ENCODE measurements at regions not wholly inside any gene's neighbourhood (a gene's known extent, or its start where the extent isn't known, plus 50 kb on each side); places are given as distances from the start of the nearest gene placed in this dataset.

DNA sequence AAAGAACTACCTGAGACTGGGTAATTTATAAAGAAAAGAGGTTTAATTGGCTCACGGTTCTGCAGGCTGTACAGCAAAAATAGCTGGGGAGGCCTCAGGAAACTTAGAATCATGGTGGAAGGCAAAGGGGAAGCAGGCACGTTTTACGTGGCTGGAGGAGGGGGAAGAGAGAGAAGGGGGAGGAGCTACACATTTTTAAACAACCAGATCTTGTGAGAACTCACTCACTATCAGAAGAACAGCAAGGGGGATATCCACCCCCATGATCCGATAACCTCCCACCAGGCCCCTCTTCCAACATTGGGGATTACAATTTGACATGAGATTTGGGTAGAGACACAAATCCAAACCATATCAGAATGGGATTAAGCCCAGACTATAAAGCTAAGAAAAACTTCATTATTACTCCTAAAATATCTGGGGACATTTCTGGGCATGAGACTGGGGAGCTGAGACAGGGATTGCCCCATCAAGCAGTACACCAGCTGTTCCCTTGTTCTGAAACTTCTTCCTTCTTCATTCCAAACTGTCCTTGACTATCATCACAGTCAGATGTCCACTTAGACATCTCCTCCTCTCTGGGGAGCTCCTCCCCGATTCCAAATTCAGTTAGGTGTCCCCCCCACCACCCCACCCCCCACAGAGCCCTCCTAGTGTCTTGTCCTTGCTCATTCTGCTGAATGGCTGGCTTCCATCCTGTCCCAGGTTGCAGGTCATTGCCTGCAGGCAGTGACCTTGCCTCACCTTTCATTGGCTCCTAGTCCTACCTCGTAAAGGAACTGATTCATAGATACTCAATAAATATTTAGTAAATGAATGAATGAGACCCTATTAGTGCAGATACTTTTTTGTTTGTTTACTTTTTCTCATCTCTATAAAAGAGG, 132.6 kb downstream of the EVX1 start:
- in situ Hi-C loops (cut with HindIII; ENCODE audit: low pct_unique_long_range_greater_than_20kb, low sequenced_read_pairs), result no loop called here
- no peak for TF ChIP-seq JUND (IDR thresholded peaks at IDR 0.05; ENCODE audit: low read depth)
- DNase-seq (ENCODE audit: low read depth in 1 of 2, low spot score in 1 of 2), result no peak

DNA sequence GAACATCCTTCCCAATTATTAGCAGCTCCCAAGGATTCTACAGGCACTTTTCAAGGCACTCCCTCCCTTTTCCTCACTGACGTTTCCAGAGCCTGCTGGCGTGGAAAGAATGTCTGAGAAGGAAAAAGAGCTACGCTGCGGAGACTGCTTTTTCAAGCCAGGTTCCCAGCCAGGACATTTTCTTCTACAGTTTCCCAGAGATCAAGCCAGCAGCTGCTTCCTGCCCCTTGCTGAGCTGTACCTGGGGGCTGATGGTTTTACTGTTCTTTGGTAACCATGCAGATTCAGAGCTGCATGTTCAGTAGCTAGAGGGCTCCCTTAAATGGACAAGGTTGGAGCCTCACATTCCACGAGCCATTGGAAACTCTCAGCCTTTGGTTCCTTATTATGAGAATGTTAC, 133.4 kb downstream of the EVX1 start:
- no peak for TF ChIP-seq JUND (IDR thresholded peaks at IDR 0.05; ENCODE audit: low read depth)
- DNase-seq (ENCODE audit: low read depth in 1 of 2, low spot score in 1 of 2), result no peak
- in situ Hi-C loops (cut with HindIII; ENCODE audit: low pct_unique_long_range_greater_than_20kb, low sequenced_read_pairs), result no loop called here

DNA sequence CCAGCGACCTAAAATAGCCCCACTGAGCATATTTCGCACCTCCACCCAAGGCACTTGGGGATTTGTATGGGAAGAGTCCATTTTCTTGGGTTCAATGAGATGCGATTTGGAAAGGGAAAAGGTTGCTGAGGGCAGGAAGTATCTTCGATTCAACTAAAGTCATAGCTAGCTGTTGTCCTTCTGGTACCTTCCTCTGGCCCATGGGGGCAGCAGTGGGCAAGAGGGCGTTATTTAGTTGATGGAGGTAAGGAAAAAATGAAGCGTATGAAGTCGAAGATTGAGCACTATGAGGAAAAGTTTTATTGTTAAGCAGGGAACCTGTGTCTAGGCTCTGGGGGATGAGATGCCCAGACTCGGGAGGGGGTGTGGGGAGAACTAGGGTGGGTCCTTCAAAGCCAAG, 135.4 kb downstream of the EVX1 start:
- DNase-seq (ENCODE audit: low read depth in 1 of 2, low spot score in 1 of 2), result no peak
- no peak for TF ChIP-seq JUND (IDR thresholded peaks at IDR 0.05; ENCODE audit: low read depth)
- in situ Hi-C loops (cut with HindIII; ENCODE audit: low pct_unique_long_range_greater_than_20kb, low sequenced_read_pairs), result no loop called here

DNA sequence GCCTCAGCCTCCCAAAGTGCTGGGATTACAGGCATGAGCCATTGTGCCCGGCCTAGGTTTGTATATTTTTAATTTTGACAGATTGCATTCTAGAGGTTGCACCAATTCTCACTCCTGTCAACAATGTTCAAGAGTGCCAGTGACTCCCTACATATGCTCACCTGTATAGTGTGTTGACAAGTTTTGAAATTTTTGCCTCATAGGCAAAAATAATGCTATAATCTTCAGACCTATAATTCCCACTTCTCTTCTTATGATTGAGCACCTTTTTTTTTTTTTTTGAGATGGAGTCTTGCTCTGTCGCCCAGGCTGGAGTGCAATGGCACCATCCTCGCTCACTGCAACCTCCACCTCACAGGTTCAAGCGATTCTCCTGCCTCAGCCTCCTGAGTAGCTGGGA, 139.7 kb downstream of the EVX1 start:
- no peak for TF ChIP-seq JUND (IDR thresholded peaks at IDR 0.05; ENCODE audit: low read depth)
- in situ Hi-C loops (cut with HindIII; ENCODE audit: low pct_unique_long_range_greater_than_20kb, low sequenced_read_pairs), result no loop called here
- DNase-seq (ENCODE audit: low read depth in 1 of 2, low spot score in 1 of 2), result no peak

DNA sequence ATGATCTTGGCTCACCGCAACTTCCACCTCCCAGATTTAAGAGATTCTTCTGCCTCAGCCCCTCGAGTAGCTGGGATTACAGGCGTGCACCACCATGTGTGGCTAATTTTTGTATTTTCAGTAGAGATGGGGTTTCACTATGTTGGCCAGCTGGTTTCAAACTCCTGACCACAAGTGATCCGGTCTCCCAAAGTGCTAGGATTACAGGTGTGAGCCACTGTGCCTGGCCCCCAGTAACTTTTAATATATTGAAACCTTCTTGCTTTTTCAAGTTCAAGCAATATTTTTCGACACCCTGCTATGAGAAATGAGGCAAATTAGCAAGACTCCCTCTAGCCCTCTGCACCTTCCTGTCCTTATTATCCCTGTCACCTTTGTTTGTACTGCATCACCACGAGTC, 144.0 kb downstream of the EVX1 start:
- in situ Hi-C loops (cut with HindIII; ENCODE audit: low pct_unique_long_range_greater_than_20kb, low sequenced_read_pairs), result no loop called here

DNA sequence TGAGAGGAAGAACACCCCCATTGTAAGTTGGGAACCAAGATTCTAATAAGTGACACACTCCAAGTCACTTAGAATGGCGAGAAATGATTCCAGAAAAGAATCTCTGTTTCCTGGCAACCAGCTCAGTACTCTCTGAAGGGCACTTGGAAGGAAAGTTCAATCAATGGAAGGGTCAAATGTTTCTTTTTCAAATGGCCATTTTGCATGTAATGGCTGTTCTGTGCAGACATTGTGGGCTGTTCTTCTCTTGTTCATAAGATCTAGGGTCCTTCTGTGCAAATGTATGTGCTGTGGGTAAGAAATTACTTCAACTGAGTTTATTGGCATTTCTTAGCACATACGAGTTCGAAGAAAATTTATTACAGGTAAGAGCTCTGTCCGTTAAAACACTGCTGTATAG, 145.3 kb downstream of the EVX1 start:
- in situ Hi-C loops (cut with HindIII; ENCODE audit: low pct_unique_long_range_greater_than_20kb, low sequenced_read_pairs), result no loop called here
- no peak for TF ChIP-seq JUND (IDR thresholded peaks at IDR 0.05; ENCODE audit: low read depth)
- DNase-seq (ENCODE audit: low read depth in 1 of 2, low spot score in 1 of 2), result no peak

More for the DNA sequence above, 144.0 kb downstream of the EVX1 start:
- DNase-seq (ENCODE audit: low read depth in 1 of 2, low spot score in 1 of 2), result no peak
- no peak for TF ChIP-seq JUND (IDR thresholded peaks at IDR 0.05; ENCODE audit: low read depth)

DNA sequence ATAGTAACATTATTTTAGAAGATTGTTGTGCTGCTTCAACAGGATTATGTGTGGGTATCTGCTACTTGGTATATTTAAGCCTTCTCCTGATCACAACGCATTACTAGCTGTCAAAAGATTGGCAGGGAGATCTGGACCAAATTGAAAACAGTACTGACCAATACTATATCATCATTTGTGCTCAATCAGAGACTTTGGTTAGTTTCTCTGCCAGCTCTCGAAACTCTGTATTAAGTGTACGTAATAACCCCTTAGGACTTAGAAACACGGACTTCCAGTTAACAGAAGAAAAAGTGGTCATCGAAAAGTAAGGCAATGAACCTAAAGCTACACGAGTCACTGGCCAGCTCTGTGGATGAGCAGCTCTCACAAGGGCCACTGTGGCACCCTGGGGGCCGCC, 146.0 kb downstream of the EVX1 start:
- in situ Hi-C loops (cut with HindIII; ENCODE audit: low pct_unique_long_range_greater_than_20kb, low sequenced_read_pairs), result no loop called here
- DNase-seq (ENCODE audit: low read depth in 1 of 2, low spot score in 1 of 2), result no peak
- TF ChIP-seq JUND (IDR thresholded peaks at IDR 0.05; ENCODE audit: low read depth), result no peak

DNA sequence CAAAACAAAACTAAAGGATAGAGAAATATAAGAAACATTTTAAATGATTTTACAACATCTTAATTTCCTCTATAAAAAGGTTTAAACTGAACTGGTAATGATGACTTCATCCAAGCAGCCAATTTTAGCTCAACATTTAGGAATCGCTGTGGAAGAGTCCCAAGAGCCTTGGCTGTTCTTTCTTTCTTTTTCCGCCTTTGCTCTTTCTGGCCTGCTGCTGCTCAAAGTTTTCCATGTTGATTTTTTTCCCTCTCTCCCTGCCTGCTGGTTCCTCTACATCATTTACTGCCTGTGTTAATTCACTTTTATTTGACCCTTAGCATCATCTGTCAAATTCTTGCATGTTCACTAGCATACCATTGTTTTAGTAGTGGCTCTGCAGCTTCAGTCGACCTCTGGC, 146.9 kb downstream of the EVX1 start:
- TF ChIP-seq JUND (IDR thresholded peaks at IDR 0.05; ENCODE audit: low read depth), result no peak
- in situ Hi-C loops (cut with HindIII; ENCODE audit: low pct_unique_long_range_greater_than_20kb, low sequenced_read_pairs), result no loop called here
- DNase-seq (ENCODE audit: low read depth in 1 of 2, low spot score in 1 of 2), result no peak

DNA sequence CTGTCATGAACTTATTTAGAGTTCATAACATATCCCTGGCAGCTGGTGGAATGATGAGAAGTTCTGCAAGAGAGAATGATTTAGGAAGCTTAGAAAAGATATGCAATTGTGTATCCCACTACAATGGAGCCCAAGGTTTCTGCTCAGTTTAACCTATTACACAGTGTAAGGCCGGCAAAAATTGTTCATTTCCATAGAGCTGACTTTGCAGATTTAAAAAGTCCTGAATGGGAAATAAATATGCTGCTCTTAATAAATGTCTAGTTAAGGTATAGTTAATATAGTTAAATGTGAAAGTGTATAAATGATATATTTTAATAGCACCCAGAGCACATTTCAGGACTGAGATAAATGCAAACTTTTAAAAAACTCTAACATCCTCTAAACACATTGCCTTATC, 149.9 kb downstream of the EVX1 start:
- no peak for TF ChIP-seq JUND (IDR thresholded peaks at IDR 0.05; ENCODE audit: low read depth)
- DNase-seq (ENCODE audit: low read depth in 1 of 2, low spot score in 1 of 2), result no peak
- in situ Hi-C loops (cut with HindIII; ENCODE audit: low pct_unique_long_range_greater_than_20kb, low sequenced_read_pairs), result no loop called here

DNA sequence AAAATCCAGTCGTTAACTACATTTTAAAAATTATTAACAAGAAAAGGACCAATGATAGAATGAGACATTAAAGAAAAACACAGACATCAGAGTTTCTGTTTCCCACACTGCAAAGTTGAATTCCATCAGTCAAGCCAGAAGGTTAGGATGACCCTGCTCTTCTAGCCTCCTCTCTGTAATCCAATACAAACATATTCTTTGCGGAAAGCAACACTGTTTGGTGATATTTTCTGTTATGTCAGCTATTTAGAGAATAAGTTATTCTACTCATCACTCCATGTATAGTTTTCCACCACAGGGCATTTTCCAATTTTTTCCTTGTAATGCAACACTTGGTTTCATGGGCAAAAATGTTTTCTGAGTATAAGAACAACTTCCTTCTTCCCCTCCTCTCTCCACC, 152.3 kb downstream of the EVX1 start:
- DNase-seq (ENCODE audit: low read depth in 1 of 2, low spot score in 1 of 2), result peak in 1 of 2 experiments; percentile 51
- in situ Hi-C loops (cut with HindIII; ENCODE audit: low pct_unique_long_range_greater_than_20kb, low sequenced_read_pairs), result no loop called here
- no peak for TF ChIP-seq JUND (IDR thresholded peaks at IDR 0.05; ENCODE audit: low read depth)

DNA sequence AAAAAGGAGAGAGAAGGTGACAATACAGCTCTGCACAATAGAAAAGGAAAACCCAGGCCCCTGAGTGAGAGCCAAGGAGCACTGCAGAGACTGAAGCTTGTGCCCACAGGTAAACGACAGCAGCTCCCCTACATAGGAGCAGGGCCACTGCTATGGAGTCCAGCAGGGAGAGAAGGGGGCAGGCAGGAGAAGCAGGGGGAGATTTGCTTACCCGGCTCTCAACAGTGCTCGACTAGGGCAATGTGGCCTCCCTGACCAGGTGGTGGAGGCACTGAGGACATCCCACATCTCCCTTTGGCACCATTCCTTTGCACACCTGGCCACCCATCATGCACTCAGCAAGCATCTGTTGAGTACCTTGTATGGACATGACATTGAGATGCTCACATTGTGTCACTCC, 153.0 kb downstream of the EVX1 start:
- in situ Hi-C loops (cut with HindIII; ENCODE audit: low pct_unique_long_range_greater_than_20kb, low sequenced_read_pairs), result no loop called here
- TF ChIP-seq JUND (IDR thresholded peaks at IDR 0.05; ENCODE audit: low read depth), result no peak
- DNase-seq (ENCODE audit: low read depth in 1 of 2, low spot score in 1 of 2), result no peak

DNA sequence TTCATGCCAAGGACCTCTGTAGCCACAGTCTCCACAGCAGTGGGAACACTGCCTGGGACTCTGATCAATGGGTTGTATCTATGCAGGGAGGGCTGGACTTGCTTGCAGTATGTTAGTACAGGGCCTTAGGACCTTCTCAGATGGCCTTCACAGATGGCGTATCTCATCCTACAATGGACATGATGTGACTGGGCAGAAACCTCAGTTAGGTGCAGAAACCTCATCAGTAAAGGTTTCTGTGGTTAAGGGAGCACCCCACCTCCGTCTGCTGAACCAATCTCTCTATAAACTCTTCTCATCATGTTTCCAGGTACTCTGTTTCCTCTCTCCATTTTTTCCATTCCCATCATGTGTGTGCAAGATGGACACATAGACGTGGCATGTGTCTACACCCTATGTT, 154.9 kb downstream of the EVX1 start:
- in situ Hi-C loops (cut with HindIII; ENCODE audit: low pct_unique_long_range_greater_than_20kb, low sequenced_read_pairs), result no loop called here
- no peak for DNase-seq (ENCODE audit: low read depth in 1 of 2, low spot score in 1 of 2)
- TF ChIP-seq JUND (IDR thresholded peaks at IDR 0.05; ENCODE audit: low read depth), result no peak

DNA sequence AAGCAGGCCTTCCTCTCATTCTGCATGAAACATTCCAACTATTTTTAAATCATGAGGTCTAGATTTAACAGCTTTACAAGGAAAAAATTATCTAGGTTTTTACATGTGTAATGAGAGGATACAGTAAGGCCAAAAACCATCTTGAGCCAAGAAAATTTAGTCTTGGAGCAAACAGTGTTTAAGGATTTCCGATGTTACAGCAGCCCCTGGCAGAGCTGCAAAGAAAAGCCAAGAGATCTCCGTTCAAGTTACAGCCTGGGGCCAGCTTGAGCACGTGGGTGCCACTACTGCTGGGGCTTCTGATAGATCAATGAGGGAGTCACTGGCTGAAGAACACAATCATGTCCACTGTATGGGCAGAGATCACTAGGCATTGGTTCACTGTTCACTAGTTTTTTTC, 156.2 kb downstream of the EVX1 start:
- in situ Hi-C loops (cut with HindIII; ENCODE audit: low pct_unique_long_range_greater_than_20kb, low sequenced_read_pairs), result no loop called here
- no peak for DNase-seq (ENCODE audit: low read depth in 1 of 2, low spot score in 1 of 2)
- no peak for TF ChIP-seq JUND (IDR thresholded peaks at IDR 0.05; ENCODE audit: low read depth)

Data from T47D (cell line).